ENCODE measurements at regions not wholly inside any gene's neighbourhood (a gene's known extent, or its start where the extent isn't known, plus 50 kb on each side); places are given as distances from the start of the nearest gene placed in this dataset.

DNA sequence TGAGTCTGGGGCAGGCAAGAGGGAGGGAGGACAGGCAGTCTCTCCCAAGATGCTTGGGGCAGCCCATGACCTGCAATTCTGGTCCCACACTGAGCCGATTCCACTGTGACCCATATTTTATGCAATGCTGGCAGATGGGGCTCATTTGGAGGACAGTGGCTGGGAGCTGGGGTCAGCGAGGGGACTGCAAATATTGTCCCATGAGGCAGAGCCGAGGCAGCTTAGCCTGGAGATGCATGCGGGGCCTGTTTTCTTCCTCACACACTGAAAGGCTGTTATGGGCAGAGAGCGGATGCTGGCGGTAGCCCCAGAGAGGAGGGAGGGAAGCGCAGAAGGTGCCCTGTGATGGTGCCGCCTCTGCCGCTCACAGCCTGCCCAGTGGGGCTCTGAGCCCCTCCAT is 128.5 kb upstream of the POU3F1 start:
- H2AFZ ChIP-seq (ENCODE audit: low read length, unreplicated experiment): no peak overlapping the region
- no peaks in the 10 kb centered on the region for H3K79me2 ChIP-seq (ENCODE audit: control insufficient read depth, insufficient read depth, low read length, unreplicated experiment)
- H3K36me3 ChIP-seq (ENCODE audit: insufficient read depth, low read length): no peaks in the 10 kb centered on the region
- no peaks in the 10 kb centered on the region for H3K4me1 ChIP-seq (ENCODE audit: control insufficient read depth, insufficient read depth, low read length, unreplicated experiment)
- H3K27me3 ChIP-seq (ENCODE audit: insufficient read depth, low read length): 0 out of 2 replicates have a peak, but pooled peaks cover 11% of the 10 kb centered on the region
- H3K4me3 ChIP-seq (ENCODE audit: low read depth, low read length): no peak overlapping the region
- H3K27ac ChIP-seq (ENCODE audit: low read depth, low read length): no peak overlapping the region

DNA sequence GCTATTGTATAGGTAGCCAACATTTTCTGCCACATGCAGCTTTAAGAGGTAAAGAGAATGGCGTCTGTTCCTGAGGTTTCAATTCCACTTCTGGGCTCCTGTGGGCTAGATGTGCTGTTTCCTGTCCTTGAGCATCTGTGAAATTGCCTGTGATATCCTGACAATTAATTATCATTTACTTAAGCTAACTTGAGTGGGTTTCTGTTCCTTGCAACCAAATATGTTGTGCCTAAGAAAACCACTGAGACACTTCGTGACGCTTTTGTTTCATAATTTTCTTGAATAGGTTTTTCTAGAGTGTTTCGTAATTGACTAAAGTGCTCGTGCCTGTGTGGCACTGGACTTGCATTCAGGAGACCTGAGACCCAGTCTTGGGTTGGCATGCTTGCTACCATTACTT is 127.3 kb upstream of the POU3F1 start:
- no peaks in the 10 kb centered on the region for H3K79me2 ChIP-seq (ENCODE audit: control insufficient read depth, insufficient read depth, low read length, unreplicated experiment)
- no peak overlapping the region for H3K4me3 ChIP-seq (ENCODE audit: low read depth, low read length)
- H2AFZ ChIP-seq (ENCODE audit: low read length, unreplicated experiment): no peak overlapping the region
- no peaks in the 10 kb centered on the region for H3K4me1 ChIP-seq (ENCODE audit: control insufficient read depth, insufficient read depth, low read length, unreplicated experiment)
- 0 out of 2 replicates have a peak, but pooled peaks cover 5% of the 10 kb centered on the region for H3K27me3 ChIP-seq (ENCODE audit: insufficient read depth, low read length)
- H3K27ac ChIP-seq (ENCODE audit: low read depth, low read length): no peak overlapping the region
- no peaks in the 10 kb centered on the region for H3K36me3 ChIP-seq (ENCODE audit: insufficient read depth, low read length)

GRCh38 chr1:38173157-38173831 is 126.7 kb upstream of the POU3F1 start:
- H2AFZ ChIP-seq (ENCODE audit: low read length, unreplicated experiment): no peak overlapping the region
- no peaks in the 10 kb centered on the region for H3K36me3 ChIP-seq (ENCODE audit: insufficient read depth, low read length)
- H3K4me1 ChIP-seq (ENCODE audit: control insufficient read depth, insufficient read depth, low read length, unreplicated experiment): no peaks in the 10 kb centered on the region
- H3K4me3 ChIP-seq (ENCODE audit: low read depth, low read length): no peak overlapping the region
- H3K27ac ChIP-seq (ENCODE audit: low read depth, low read length): no peak overlapping the region
- no peaks in the 10 kb centered on the region for H3K79me2 ChIP-seq (ENCODE audit: control insufficient read depth, insufficient read depth, low read length, unreplicated experiment)
- H3K27me3 ChIP-seq (ENCODE audit: insufficient read depth, low read length): 0 out of 2 replicates have a peak, but pooled peaks cover 2% of the 10 kb centered on the region

GRCh38 chr1:38169121-38169520 is 122.5 kb upstream of the POU3F1 start:
- H3K4me1 ChIP-seq (ENCODE audit: control insufficient read depth, insufficient read depth, low read length, unreplicated experiment): no peaks in the 10 kb centered on the region
- no peaks in the 10 kb centered on the region for H3K79me2 ChIP-seq (ENCODE audit: control insufficient read depth, insufficient read depth, low read length, unreplicated experiment)
- no peak overlapping the region for H2AFZ ChIP-seq (ENCODE audit: low read length, unreplicated experiment)
- H3K27ac ChIP-seq (ENCODE audit: low read depth, low read length): no peak overlapping the region
- H3K4me3 ChIP-seq (ENCODE audit: low read depth, low read length): no peak overlapping the region
- peaks cover 10% of the 10 kb centered on the region for H3K27me3 ChIP-seq (ENCODE audit: insufficient read depth, low read length)
- H3K36me3 ChIP-seq (ENCODE audit: insufficient read depth, low read length): no peaks in the 10 kb centered on the region

DNA sequence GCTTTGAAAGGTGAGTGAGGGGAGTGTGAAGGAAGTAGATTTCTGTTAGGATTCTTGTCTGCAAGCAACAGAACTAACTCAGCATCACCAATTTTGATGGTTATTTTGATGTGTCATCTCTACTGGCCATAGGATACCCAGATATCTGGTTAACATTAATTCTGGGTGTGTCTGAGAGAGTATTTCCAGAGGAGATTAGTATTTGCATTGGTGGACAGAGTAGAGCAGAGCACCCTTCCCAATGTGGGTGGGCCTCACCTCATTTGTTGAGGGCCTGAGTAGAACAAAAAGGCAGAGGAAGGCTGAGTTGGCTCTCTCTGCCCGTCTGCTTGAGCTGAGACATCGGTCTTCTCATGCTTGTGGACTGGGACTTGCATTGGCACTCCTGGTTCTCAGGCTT is 121.8 kb upstream of the POU3F1 start:
- Histone ChIP-seq H3K27ac (ENCODE audit: low read depth, low read length) (no peak overlapping the region), H3K4me3 (ENCODE audit: low read depth, low read length) (no peak overlapping the region), H3K4me1 (ENCODE audit: control insufficient read depth, insufficient read depth, low read length, unreplicated experiment) (no peaks in the 10 kb centered on the region), H2AFZ (ENCODE audit: low read length, unreplicated experiment) (no peak overlapping the region), H3K27me3 (ENCODE audit: insufficient read depth, low read length) (peaks cover 10% of the 10 kb centered on the region), H3K79me2 (ENCODE audit: control insufficient read depth, insufficient read depth, low read length, unreplicated experiment) (no peaks in the 10 kb centered on the region), H3K36me3 (ENCODE audit: insufficient read depth, low read length) (no peaks in the 10 kb centered on the region)

DNA sequence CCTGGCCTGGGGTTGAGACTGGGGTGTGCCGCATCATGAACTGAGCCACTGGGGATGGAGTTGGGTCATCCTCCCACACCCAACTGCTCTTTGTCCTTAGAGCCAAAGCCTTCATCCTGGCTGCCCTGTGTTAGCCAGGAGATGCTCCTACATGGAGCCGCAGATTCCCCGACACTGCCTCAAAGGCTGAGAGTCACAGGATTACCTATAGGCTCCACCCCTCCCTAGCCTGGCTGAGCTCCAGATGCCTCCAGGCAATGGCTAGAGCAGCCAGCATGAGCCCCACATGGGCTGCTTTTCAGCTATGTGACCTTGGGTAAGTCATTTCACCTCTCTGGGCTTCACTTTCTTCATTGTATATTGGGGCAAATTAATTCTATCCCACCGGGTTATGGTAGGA is 119.9 kb upstream of the POU3F1 start:
- Histone ChIP-seq H3K79me2 (ENCODE audit: control insufficient read depth, insufficient read depth, low read length, unreplicated experiment) (no peaks in the 10 kb centered on the region), H3K27ac (ENCODE audit: low read depth, low read length) (no peak overlapping the region), H2AFZ (ENCODE audit: low read length, unreplicated experiment) (no peak overlapping the region), H3K4me1 (ENCODE audit: control insufficient read depth, insufficient read depth, low read length, unreplicated experiment) (no peaks in the 10 kb centered on the region), H3K4me3 (ENCODE audit: low read depth, low read length) (no peak overlapping the region), H3K27me3 (ENCODE audit: insufficient read depth, low read length) (peaks cover 10% of the 10 kb centered on the region), H3K36me3 (ENCODE audit: insufficient read depth, low read length) (no peaks in the 10 kb centered on the region)

- H3K4me1 ChIP-seq (ENCODE audit: control insufficient read depth, insufficient read depth, low read length, unreplicated experiment): no peaks in the 10 kb centered on the region
- H3K36me3 ChIP-seq (ENCODE audit: insufficient read depth, low read length): no peaks in the 10 kb centered on the region
- H3K79me2 ChIP-seq (ENCODE audit: control insufficient read depth, insufficient read depth, low read length, unreplicated experiment): no peaks in the 10 kb centered on the region
- H2AFZ ChIP-seq (ENCODE audit: low read length, unreplicated experiment): no peak overlapping the region
- no peak overlapping the region for H3K4me3 ChIP-seq (ENCODE audit: low read depth, low read length)
- no peak overlapping the region for H3K27ac ChIP-seq (ENCODE audit: low read depth, low read length)
- peaks cover 19% of the 10 kb centered on the region; the same call in 1 of the 2 replicates for H3K27me3 ChIP-seq (ENCODE audit: insufficient read depth, low read length)
These were observed 107.3 kb upstream of the POU3F1 start for GRCh38 chr1:38153778-38154470.

DNA sequence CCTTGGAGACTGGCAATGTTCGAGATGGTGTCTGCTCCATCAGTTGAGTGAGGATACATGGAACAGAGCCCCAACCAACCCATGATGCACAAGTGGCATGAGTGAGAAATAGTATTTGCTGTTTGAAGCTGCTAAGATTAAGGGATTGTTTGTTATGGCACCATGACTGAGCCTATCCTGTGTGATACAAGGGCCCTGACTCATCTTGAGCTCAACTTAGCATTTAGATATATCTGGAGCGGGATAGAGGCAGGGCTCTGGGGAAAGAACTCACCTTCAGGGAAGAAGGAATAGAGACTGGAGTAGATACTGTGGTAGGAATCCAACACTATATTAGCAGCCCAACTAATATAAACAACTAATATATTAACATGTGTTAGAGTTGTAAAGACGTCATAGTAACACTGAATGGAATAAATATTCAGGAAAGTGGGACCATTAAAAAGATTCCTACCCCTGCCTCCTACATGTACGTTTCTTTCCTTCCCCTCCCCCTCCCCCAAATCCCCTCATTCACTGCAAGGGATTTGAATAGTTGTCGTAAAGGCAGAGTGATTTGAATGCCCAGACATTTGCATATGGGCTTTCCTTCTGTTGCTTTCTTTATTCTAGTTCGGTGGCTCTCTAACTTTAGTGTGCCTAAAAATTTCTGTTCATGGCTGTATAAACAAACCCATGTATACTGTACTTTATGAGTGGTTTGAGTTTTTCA is 106.6 kb upstream of the POU3F1 start:
- Histone ChIP-seq H2AFZ (ENCODE audit: low read length, unreplicated experiment) (no peak overlapping the region), H3K36me3 (ENCODE audit: insufficient read depth, low read length) (no peaks in the 10 kb centered on the region), H3K4me3 (ENCODE audit: low read depth, low read length) (no peak overlapping the region), H3K4me1 (ENCODE audit: control insufficient read depth, insufficient read depth, low read length, unreplicated experiment) (no peaks in the 10 kb centered on the region), H3K27ac (ENCODE audit: low read depth, low read length) (no peak overlapping the region), H3K27me3 (ENCODE audit: insufficient read depth, low read length) (peaks cover 19% of the 10 kb centered on the region; the same call in 1 of the 2 replicates), H3K79me2 (ENCODE audit: control insufficient read depth, insufficient read depth, low read length, unreplicated experiment) (no peaks in the 10 kb centered on the region)

- H3K79me2 ChIP-seq (ENCODE audit: control insufficient read depth, insufficient read depth, low read length, unreplicated experiment): no peaks in the 10 kb centered on the region
- H3K4me1 ChIP-seq (ENCODE audit: control insufficient read depth, insufficient read depth, low read length, unreplicated experiment): no peaks in the 10 kb centered on the region
- H3K27me3 ChIP-seq (ENCODE audit: insufficient read depth, low read length): peaks cover 19% of the 10 kb centered on the region; the same call in 1 of the 2 replicates
- H3K36me3 ChIP-seq (ENCODE audit: insufficient read depth, low read length): no peaks in the 10 kb centered on the region
- no peak overlapping the region for H2AFZ ChIP-seq (ENCODE audit: low read length, unreplicated experiment)
- no peak overlapping the region for H3K4me3 ChIP-seq (ENCODE audit: low read depth, low read length)
- H3K27ac ChIP-seq (ENCODE audit: low read depth, low read length): no peak overlapping the region
These were observed 105.9 kb upstream of the POU3F1 start for GRCh38 chr1:38152351-38153065.

GRCh38 chr1:38151399-38151798 is 104.8 kb upstream of the POU3F1 start:
- no peak overlapping the region for H3K27ac ChIP-seq (ENCODE audit: low read depth, low read length)

More at GRCh38 chr1:38151399-38151798, 104.8 kb upstream of the POU3F1 start:
- Histone ChIP-seq H3K79me2 (ENCODE audit: control insufficient read depth, insufficient read depth, low read length, unreplicated experiment) (no peaks in the 10 kb centered on the region), H2AFZ (ENCODE audit: low read length, unreplicated experiment) (no peak overlapping the region), H3K27me3 (ENCODE audit: insufficient read depth, low read length) (peaks cover 9% of the 10 kb centered on the region; the same call in 1 of the 2 replicates), H3K36me3 (ENCODE audit: insufficient read depth, low read length) (no peaks in the 10 kb centered on the region), H3K4me1 (ENCODE audit: control insufficient read depth, insufficient read depth, low read length, unreplicated experiment) (no peaks in the 10 kb centered on the region), H3K4me3 (ENCODE audit: low read depth, low read length) (no peak overlapping the region)
